GM12878 (cell line): ENCODE measurements at regions not wholly inside any gene's neighbourhood (a gene's known extent, or its start where the extent isn't known, plus 50 kb on each side); places are given as distances from the start of the nearest gene placed in this dataset.

ENCODE experiments used
- BCL11A ChIP-seq: IDR thresholded peaks from 2 replicates; pipeline ENCODE4 v1.6.1; 2011; ENCODE audit warnings: low read depth, low read length
- CUX1 ChIP-seq: IDR thresholded peaks from 2 replicates; pipeline ENCODE4 v1.6.1; 2012; ENCODE audit warnings: improper control_type of control experiment, low read depth, low read length; ENCODE audit not compliant: insufficient replicate concordance
- IKZF1 ChIP-seq: fragments of 450-650 bp; conservative IDR thresholded peaks from 2 replicates; pipeline ENCODE4 v1.6.1; 2017; ENCODE audit warnings: antibody characterized with exemption, mild to moderate bottlenecking
- NRF1 ChIP-seq: conservative IDR thresholded peaks from 2 replicates; pipeline ENCODE4 v1.6.1; 2011; ENCODE audit warnings: mild to moderate bottlenecking, low read depth, low read length, improper control_type of control experiment
- RB1 ChIP-seq: fragments of 450-650 bp; formaldehyde crosslinking; IDR thresholded peaks from 2 replicates; pipeline ENCODE4 v1.6.1; 2017; ENCODE audit warnings: mild to moderate bottlenecking, borderline replicate concordance
- USF2 ChIP-seq: IDR thresholded peaks from 2 replicates; pipeline ENCODE4 v1.6.1; 2011; ENCODE audit warnings: low read depth, low read length, improper control_type of control experiment, borderline replicate concordance
- ZBTB33 ChIP-seq: fragments of 450-650 bp; IDR thresholded peaks from 2 replicates; pipeline ENCODE4 v1.6.1; 2017; ENCODE audit warnings: mild to moderate bottlenecking

- no peak for TF ChIP-seq USF2
- no peak for TF ChIP-seq BCL11A
- no peak for TF ChIP-seq CUX1
- no peak for TF ChIP-seq ZBTB33
- no peak for TF ChIP-seq RB1
- TF ChIP-seq NRF1: no peak
- TF ChIP-seq IKZF1: no peak
- TF ChIP-seq, all 136 proteins: peak for 0
Observed at GRCh38 chr5:11962122-11962521, 57.9 kb upstream of the CTNND2 start (continued).
